ENCODE measurements at regions not wholly inside any gene's neighbourhood (a gene's known extent, or its start where the extent isn't known, plus 50 kb on each side); places are given as distances from the start of the nearest gene placed in this dataset.

- no peaks in the 10 kb centered on the region for H3K27me3 ChIP-seq
- H3K27ac ChIP-seq: no peak overlapping the region
- H3K4me3 ChIP-seq: no peak overlapping the region
- no peaks in the 10 kb centered on the region for H3K36me3 ChIP-seq
- peak in 1 of 2 donors; percentile 31 for DNase-seq
- intact Hi-C loops (cut with DNase I; ENCODE audit: low total_unique reads): no loop called here
- H3K4me1 ChIP-seq: peaks cover 0 to 15% (median 8%) of the 10 kb centered on the region in 4 donors
- H3K9me3 ChIP-seq: no peaks in the 10 kb centered on the region
- TF ChIP-seq POLR2AphosphoS5 (IDR thresholded peaks at IDR 0.05) (peak in 1 of 3 donors; percentile 23), CTCF (IDR thresholded peaks at IDR 0.05) (no peak)
Observed at GRCh38 chr2:7987992-7988391, 693.9 kb upstream of the ID2 start.

- WGBS, 5 donors: 30 to 65% (median 39%) methylated on average over 1 of the region's 1 CpG
- Histone ChIP-seq H3K4me1 (peaks cover 0 to 15% (median 8%) of the 10 kb centered on the region in 4 donors), H3K27ac (no peak overlapping the region), H3K36me3 (no peaks in the 10 kb centered on the region), H3K9me3 (no peaks in the 10 kb centered on the region), H3K4me3 (no peak overlapping the region), H3K27me3 (no peaks in the 10 kb centered on the region)
- no peak for DNase-seq
- no peak for TF ChIP-seq CTCF (IDR thresholded peaks at IDR 0.05)
- no peak for TF ChIP-seq POLR2AphosphoS5 (IDR thresholded peaks at IDR 0.05)
- no peak for TF ChIP-seq POLR2A (IDR thresholded peaks at IDR 0.05)
- TF ChIP-seq EP300 (IDR thresholded peaks at IDR 0.05): no peak
- intact Hi-C loops (cut with DNase I; ENCODE audit: low total_unique reads): no loop called here
Observed at GRCh38 chr2:7988440-7988839, 693.4 kb upstream of the ID2 start.

DNA sequence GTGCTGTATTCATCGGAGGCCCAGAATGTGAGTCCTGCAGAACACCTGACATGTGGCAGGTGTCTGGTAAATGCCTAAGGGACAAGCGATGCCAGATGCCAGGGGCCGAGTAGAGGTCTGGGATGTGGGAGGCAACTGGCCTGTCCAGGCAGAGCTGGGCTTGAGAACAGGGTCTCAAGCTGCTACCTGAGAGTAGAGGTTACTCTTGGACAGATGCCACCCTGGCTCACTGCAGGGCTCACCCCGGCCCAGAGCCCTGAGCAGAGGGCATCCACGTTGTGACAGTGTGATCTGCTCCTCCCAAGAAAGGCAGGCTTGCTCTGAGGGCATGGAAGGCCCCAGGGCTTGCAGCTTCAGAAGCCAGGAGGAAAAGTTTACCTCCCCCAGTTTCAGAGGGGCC lies 692.0 kb upstream of the ID2 start:
- TF ChIP-seq POLR2AphosphoS5 (IDR thresholded peaks at IDR 0.05) (no peak), POLR2A (IDR thresholded peaks at IDR 0.05) (no peak), CTCF (IDR thresholded peaks at IDR 0.05) (no peak), EP300 (IDR thresholded peaks at IDR 0.05) (no peak)
- H3K4me1 ChIP-seq: peaks cover 0 to 15% (median 8%) of the 10 kb centered on the region in 4 donors

DNA sequence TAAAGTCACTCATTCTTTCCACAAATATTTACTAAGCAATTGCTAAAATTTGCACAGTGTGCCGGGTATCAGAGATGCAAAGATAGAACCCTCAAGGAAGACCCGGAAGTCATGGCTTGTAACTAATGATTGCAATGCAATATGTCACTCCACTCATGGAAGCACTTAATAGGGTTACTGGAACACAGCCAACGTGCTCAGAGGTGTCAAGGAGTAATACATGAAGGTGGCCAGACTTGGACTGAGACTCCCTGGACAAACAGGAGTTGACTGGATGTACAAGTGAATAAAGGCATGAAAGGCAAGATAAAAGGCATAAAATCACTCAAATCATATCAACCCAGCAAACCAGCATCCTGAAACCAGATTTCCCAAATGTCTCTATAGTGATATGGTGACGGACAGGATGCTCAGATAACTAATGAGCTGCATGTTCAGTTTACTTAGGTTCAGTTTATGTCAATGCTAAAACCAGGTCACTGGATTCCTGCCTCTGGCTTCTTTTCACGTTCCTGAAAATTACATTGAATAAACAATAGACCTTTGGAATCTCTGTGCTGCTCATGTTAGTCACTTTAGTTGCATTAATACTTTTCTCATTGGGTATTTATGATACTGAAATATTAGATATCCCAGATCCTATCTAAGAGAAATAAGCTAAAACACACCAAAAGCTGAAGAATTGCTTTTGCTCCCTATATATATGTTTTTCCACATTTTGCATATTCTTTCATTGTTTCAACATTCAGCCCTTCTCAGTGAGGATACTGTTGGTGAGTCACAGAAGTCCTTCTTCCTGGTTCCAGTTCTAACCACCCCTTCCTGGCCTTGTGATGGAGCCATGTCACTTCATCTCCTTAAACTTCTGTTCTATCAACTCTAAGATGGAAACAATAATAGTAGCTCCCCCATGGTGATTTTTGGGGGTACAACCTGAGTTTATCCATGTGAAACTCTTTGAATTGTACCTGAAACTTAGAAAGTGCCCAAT lies 688.9 kb upstream of the ID2 start:
- Histone ChIP-seq H3K36me3 (no peaks in the 10 kb centered on the region), H3K4me3 (no peak overlapping the region), H3K4me1 (peaks cover 0 to 9% (median 5%) of the 10 kb centered on the region in 4 donors), H3K27me3 (no peaks in the 10 kb centered on the region), H3K9me3 (no peaks in the 10 kb centered on the region), H3K27ac (no peak overlapping the region)
- DNase-seq: no peak
- 37 to 49% (median 42%) methylated on average over 5 of the region's 5 CpGs for WGBS, 5 donors
- TF ChIP-seq EP300 (IDR thresholded peaks at IDR 0.05): no peak
- no peak for TF ChIP-seq POLR2AphosphoS5 (IDR thresholded peaks at IDR 0.05)
- no peak for TF ChIP-seq CTCF (IDR thresholded peaks at IDR 0.05)
- intact Hi-C loops (cut with DNase I; ENCODE audit: low total_unique reads): no loop called here

More for the DNA sequence above, 692.0 kb upstream of the ID2 start:
- WGBS, 5 donors: 92 to 98% (median 96%) methylated on average over 4 to 5 of the region's 5 CpGs
- Histone ChIP-seq H3K9me3 (no peaks in the 10 kb centered on the region), H3K4me3 (no peak overlapping the region), H3K27ac (no peak overlapping the region), H3K36me3 (no peaks in the 10 kb centered on the region), H3K27me3 (no peaks in the 10 kb centered on the region)
- intact Hi-C loops (cut with DNase I; ENCODE audit: low total_unique reads): no loop called here
- no peak for DNase-seq
